LNCaP clone FGC (cell line): ENCODE measurements at regions not wholly inside any gene's neighbourhood (a gene's known extent, or its start where the extent isn't known, plus 50 kb on each side); places are given as distances from the start of the nearest gene placed in this dataset.
"Not testable (repeated sequence)": the region's sequence is repeated elsewhere in the genome, so short reads cannot be mapped to it uniquely, and the experiment has no call there.

Experiments
- DNase-seq: peaks from one replicate; pipeline ENCODE4 v3.0.0-alpha.2; 2011; ENCODE audit warnings: low read depth
- H3K4me3 ChIP-seq: 2 replicates; pipeline ENCODE4 v1.5.1; 2011; ENCODE audit warnings: mild to moderate bottlenecking, low read depth, low read length, control low read depth
- TF ChIP-seq, protein P1 (sequence below): IDR thresholded peaks from 2 replicates; pipeline ENCODE4 v1.5.1; 2012; ENCODE audit warnings: mild to moderate bottlenecking; ENCODE audit not compliant: control insufficient read depth, insufficient read depth; ENCODE audit errors: extremely low read depth

DNA sequence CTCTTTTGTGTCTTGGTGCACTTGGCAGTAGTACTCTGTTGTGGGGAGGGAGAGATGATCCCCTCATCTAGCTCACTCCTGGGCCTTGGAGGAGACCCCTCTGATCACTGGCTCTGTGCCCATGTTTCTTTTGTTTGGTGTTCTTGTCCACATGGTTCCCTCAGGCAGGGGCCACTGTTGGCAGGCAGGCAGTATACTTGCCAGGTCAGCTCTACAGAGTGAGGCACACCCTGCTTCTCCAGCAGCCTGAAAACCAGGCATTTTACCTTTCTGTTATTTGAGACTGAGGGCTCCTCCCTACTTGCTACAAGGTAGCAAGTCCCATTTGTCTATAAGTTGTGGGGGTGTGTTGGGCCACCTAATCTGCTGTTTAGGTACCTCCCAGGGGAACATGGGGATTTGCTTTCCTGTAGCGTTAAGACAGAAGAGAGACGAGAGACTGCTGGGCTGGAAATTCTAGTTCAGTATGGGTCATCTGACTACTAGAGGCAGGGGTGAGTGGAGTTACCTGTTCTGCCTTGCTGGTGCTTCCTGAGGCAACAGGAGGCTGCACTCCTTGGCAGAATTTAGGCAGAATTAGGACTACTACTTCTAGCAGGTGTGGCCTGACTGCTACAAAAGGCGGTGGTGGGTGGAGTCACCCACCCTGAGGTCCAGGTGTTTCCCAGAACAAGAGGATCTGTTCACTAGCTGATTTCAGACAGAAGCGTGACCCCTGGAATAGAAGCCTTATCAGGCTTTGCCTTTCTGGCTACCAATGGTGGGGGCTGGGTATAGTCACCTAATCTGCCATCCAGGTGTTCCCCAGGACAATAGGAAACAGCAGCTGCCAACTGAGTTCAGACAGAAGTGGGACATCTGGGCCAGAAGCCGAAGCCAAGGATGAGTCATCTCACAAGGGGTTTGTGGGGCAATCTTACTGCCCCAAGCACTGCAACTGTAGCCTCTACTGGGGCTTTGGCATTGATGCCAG lies 843.0 kb upstream of the ATXN8OS start:
- DNase-seq: no peak
- TF ChIP-seq, protein P1, sequence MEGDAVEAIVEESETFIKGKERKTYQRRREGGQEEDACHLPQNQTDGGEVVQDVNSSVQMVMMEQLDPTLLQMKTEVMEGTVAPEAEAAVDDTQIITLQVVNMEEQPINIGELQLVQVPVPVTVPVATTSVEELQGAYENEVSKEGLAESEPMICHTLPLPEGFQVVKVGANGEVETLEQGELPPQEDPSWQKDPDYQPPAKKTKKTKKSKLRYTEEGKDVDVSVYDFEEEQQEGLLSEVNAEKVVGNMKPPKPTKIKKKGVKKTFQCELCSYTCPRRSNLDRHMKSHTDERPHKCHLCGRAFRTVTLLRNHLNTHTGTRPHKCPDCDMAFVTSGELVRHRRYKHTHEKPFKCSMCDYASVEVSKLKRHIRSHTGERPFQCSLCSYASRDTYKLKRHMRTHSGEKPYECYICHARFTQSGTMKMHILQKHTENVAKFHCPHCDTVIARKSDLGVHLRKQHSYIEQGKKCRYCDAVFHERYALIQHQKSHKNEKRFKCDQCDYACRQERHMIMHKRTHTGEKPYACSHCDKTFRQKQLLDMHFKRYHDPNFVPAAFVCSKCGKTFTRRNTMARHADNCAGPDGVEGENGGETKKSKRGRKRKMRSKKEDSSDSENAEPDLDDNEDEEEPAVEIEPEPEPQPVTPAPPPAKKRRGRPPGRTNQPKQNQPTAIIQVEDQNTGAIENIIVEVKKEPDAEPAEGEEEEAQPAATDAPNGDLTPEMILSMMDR: no peak
- H3K4me3 ChIP-seq: no peak overlapping the region

DNA sequence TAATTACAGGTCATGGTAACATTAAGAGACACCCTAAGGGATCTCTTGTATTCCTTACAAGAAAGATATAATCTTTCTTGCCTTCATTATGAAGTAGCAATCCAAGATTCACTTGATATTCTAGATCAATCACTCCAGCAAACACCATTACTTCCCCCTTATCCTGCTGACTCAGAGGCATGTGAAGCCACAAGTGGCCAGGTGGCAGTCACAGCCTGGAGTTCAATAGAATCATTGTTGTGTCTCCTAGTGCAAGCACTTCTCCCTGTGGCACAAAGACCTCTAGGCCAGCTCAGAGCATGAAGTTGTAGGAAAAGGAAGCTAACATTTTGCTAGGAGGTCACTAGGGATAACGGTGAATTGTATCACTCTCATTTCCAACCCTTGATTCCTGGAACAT lies 864.3 kb upstream of the ATXN8OS start:
- TF ChIP-seq, protein P1: no peak
- no peak for DNase-seq
- no peak overlapping the region for H3K4me3 ChIP-seq

DNA sequence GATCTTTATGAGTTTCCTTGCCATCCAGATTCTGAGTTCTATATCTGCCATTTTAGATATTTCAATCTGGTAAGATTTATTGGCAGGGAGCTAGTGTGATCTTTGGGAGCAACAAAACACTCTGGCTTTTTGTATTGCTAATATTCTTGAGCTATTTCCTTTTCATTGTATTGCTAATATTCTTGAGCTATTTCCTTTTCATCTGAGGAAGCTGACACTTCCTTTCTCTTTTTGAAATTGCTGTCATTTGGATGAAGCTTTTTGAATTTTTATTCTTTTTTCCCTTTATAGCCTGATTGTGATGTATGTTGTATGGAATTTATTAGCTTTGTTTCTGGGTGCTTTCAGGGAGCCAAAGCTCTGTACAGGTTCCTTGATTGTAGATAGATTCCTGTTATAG lies 873.5 kb upstream of the ATXN8OS start:
- TF ChIP-seq, protein P1: no peak
- no peak for DNase-seq

DNA sequence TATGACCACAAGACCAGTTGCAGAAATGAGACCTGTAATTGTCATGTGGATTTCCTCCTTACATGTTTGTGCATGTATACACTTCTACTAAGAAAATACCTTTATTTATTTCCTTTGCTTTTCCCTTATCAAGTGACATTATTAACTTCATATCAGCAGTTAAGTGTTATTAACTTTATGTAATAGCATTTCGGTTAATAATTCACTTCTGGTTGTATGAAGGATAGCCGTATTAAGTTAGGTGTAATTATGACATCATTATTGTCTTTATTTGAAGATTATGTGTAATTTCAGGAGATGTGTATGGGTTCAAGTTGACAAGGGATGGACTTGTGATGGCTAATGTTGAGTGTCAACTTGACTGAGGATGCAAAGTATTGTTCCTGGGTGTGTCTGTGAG lies 881.2 kb upstream of the ATXN8OS start:
- no peak overlapping the region for H3K4me3 ChIP-seq
- TF ChIP-seq, protein P1: no peak
- DNase-seq: no peak

More for the DNA sequence above, 873.5 kb upstream of the ATXN8OS start:
- H3K4me3 ChIP-seq: no peak overlapping the region

DNA sequence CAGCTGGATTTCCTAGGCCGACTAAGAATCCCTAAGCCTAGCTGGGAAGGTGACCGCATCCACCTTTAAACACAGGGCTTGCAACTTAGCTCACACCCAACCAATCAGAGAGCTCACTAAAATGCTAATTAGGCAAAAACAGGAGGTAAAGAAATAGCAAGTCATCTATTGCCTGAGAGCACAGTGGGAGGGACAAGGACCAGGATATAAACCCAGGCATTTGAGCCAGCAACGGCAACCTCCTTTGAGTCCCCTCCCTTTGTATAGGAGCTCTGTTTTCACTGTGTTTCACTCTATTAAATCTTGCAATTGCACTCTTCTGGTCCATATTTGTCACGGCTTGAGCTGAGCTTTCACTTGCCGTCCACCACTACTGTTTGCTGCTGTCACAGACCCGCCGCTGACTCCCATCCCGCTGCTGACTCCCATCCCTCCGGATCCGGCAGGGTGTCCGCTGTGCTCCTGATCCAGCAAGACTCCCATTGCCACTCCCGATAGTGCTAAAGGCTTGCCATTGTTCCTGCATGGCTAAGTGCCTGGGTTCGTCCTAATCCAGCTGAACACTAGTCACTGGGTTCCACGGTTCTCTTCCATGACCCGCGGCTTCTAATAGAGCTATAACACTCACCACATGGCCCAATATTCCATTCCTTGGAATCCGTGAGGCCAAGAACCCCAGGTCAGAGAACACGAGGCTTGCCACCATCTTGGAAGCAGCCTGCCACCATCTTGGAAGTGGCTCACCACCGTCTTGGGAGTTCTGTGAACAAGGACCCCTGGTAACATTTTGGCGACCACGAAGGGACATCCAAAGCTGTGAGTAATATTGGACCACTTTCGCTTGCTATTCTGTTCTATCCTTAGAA lies 885.8 kb upstream of the ATXN8OS start:
- not testable (repeated sequence) for H3K4me3 ChIP-seq, DNase-seq

DNA sequence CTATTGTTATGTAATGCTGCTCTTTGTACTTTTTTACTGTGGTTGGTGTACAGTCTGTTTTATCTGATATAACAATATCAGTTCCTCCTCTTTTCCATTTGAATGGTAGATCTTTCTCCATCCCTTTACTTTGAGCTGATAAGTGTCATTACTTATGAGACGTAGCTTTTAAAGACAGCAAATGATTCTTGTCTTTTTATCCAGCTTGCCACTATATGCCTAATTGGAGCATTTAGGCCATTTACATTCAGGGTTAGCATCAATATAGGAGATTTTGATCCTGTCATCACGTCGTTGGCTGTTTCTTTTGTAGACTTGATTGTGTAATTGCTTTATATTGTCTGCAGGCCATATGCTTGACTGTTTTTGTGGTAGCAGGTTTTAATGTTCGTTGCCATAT lies 894.2 kb upstream of the ATXN8OS start:
- no peak for DNase-seq
- TF ChIP-seq, protein P1: no peak
- H3K4me3 ChIP-seq: no peak overlapping the region

DNA sequence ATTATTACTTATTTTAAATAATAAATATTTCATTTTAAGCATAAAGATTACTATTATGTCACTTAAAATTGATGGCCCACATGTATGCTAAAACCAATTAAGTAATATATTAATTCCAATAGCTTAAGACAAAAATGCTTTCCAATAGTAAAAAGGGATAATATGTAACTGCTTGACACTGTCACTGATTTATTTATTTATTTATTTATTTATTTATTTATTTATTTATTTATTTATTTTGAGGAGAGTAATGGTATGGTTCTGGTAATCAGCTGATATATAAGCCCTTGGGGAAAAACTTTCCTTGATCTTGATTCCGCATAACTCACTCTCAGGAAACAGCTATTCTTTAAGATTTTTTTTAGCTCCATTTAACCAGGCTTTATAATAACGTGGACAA lies 903.0 kb upstream of the ATXN8OS start:
- DNase-seq: no peak
- no peak overlapping the region for H3K4me3 ChIP-seq
- TF ChIP-seq, protein P1: no peak
